GM19438 (cell line): ENCODE measurements at regions not wholly inside any gene's neighbourhood (a gene's known extent, or its start where the extent isn't known, plus 50 kb on each side); places are given as distances from the start of the nearest gene placed in this dataset.
"Not testable (repeated sequence)": the region's sequence is repeated elsewhere in the genome, so short reads cannot be mapped to it uniquely, and the experiment has no call there.

ENCODE experiments used
- ATAC-seq: cut with Tn5 transposase; IDR thresholded peaks from one replicate; pipeline ENCODE4 v1.9.1; 2021; ENCODE audit warnings: low read depth; ENCODE audit not compliant: unreplicated experiment

- ATAC-seq, result no peak
These were observed 110.4 kb upstream of the IPO9 start for GRCh38 chr1:201718346-201719202.

- ATAC-seq, result no peak
These were observed 109.0 kb upstream of the IPO9 start for GRCh38 chr1:201719812-201720521.

- ATAC-seq, result no peak
These were observed 108.5 kb upstream of the IPO9 start for GRCh38 chr1:201720522-201720844.

- ATAC-seq, result no peak
These were observed 107.6 kb upstream of the IPO9 start for GRCh38 chr1:201721082-201722049.

GRCh38 chr1:201724039-201724765 lies 104.8 kb upstream of the IPO9 start:
- ATAC-seq, result no peak

- no peak for ATAC-seq
These were observed 104.2 kb upstream of the IPO9 start for GRCh38 chr1:201724766-201725118.

GRCh38 chr1:201726700-201727099 lies 102.3 kb upstream of the IPO9 start:
- no peak for ATAC-seq

- ATAC-seq, result no peak
These were observed 100.2 kb upstream of the IPO9 start for GRCh38 chr1:201728731-201729130.

- ATAC-seq, result no peak
These were observed 98.9 kb upstream of the IPO9 start for GRCh38 chr1:201729973-201730608.

- ATAC-seq, result no peak
These were observed 98.3 kb upstream of the IPO9 start for GRCh38 chr1:201730611-201731010.

- ATAC-seq, result no peak
These were observed 97.8 kb upstream of the IPO9 start for GRCh38 chr1:201731142-201731541.

GRCh38 chr1:201731592-201731991 lies 97.4 kb upstream of the IPO9 start:
- no peak for ATAC-seq

- ATAC-seq, result no peak
These were observed 96.6 kb upstream of the IPO9 start for GRCh38 chr1:201732351-201732750.

- ATAC-seq, result not testable (repeated sequence)
These were observed 94.7 kb upstream of the IPO9 start for GRCh38 chr1:201734221-201734620.

GRCh38 chr1:201734786-201735185 lies 94.2 kb upstream of the IPO9 start:
- ATAC-seq, result no peak

- ATAC-seq, result no peak
These were observed 92.1 kb upstream of the IPO9 start for GRCh38 chr1:201736707-201737320.

- no peak for ATAC-seq
These were observed 91.5 kb upstream of the IPO9 start for GRCh38 chr1:201737352-201738060.

GRCh38 chr1:201739080-201739479 lies 89.9 kb upstream of the IPO9 start:
- no peak for ATAC-seq
